ENCODE measurements at regions not wholly inside any gene's neighbourhood (a gene's known extent, or its start where the extent isn't known, plus 50 kb on each side); places are given as distances from the start of the nearest gene placed in this dataset.

DNA sequence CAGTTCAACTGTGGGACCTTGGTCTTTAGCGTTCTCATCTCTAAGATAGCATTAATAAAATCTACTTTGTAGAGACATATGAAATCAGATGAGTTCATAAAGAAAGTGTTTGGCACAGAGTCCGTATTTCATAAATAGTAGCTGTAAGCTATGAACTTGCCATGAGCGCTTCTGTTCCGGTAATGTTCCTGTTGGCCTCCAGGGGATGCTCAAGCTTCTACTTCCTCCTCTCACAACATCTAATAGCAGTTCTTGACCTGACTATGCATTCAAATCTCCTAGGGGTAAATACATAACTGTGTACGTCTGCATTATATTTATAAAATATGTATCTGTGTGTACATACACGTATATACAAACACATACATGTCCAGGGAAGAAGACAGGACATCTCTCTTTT is 288.2 kb upstream of the TMPO start:
- Histone ChIP-seq H3K27me3 (ENCODE audit: low read depth) (no peaks in the 10 kb centered on the region), H3K4me3 (no peak overlapping the region), H3K27ac (replicated peaks) (no peak overlapping the region), H3K4me1 (no peaks in the 10 kb centered on the region), H3K36me3 (no peaks in the 10 kb centered on the region), H3K9me3 (replicated peaks) (no peaks in the 10 kb centered on the region)
- TF ChIP-seq, protein P1, sequence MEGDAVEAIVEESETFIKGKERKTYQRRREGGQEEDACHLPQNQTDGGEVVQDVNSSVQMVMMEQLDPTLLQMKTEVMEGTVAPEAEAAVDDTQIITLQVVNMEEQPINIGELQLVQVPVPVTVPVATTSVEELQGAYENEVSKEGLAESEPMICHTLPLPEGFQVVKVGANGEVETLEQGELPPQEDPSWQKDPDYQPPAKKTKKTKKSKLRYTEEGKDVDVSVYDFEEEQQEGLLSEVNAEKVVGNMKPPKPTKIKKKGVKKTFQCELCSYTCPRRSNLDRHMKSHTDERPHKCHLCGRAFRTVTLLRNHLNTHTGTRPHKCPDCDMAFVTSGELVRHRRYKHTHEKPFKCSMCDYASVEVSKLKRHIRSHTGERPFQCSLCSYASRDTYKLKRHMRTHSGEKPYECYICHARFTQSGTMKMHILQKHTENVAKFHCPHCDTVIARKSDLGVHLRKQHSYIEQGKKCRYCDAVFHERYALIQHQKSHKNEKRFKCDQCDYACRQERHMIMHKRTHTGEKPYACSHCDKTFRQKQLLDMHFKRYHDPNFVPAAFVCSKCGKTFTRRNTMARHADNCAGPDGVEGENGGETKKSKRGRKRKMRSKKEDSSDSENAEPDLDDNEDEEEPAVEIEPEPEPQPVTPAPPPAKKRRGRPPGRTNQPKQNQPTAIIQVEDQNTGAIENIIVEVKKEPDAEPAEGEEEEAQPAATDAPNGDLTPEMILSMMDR (IDR thresholded peaks at IDR 0.05; ENCODE audit: borderline replicate concordance) = no peak
- intact Hi-C loops (cut with micrococcal nuclease) = no loop called here
- no peak for DNase-seq

DNA sequence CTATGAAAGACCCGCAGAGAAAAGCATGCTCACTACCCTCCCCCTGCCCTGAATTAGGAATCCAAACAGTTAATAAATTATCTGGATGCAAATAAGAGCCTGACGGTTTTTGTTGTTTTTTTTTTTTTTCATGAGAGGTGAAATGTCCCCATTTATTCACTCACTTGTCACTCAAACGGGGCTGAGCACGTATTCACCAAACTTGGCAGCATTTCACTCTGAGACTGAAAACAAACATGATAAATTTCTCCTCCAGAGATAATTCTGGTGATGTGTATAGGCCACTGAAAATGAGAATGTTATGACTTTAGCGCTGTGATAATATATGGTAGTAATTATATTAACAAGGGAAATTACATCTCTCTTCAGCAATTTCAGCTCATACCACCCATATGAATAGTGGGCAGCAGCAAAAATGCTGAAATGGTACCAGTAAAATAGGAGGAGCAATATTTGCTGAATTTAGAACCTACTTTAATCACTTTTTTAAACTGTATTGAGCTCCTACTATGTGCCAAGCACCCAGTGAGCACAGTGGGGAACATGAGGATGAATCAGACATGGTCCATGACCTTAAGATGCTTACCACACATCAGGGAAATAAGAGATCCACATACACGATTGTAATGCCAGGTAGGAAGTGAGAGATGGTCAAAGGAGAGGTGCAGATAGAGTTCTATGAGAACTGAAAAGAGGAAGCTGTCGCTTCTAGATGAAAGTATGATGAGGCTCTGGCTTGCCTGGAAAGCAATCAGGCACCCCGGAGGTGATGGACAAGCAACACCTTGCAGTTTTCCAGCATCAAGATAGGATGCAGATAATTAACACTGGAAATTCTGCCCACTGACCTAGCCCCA is 286.5 kb upstream of the TMPO start:
- intact Hi-C loops (cut with micrococcal nuclease) = no loop called here
- no peak for DNase-seq
- Histone ChIP-seq H3K4me1 (no peaks in the 10 kb centered on the region), H3K27me3 (ENCODE audit: low read depth) (no peaks in the 10 kb centered on the region), H3K27ac (replicated peaks) (no peak overlapping the region), H3K36me3 (no peaks in the 10 kb centered on the region), H3K9me3 (replicated peaks) (no peaks in the 10 kb centered on the region), H3K4me3 (no peak overlapping the region)
- TF ChIP-seq, protein P1 (IDR thresholded peaks at IDR 0.05; ENCODE audit: borderline replicate concordance) = no peak

DNA sequence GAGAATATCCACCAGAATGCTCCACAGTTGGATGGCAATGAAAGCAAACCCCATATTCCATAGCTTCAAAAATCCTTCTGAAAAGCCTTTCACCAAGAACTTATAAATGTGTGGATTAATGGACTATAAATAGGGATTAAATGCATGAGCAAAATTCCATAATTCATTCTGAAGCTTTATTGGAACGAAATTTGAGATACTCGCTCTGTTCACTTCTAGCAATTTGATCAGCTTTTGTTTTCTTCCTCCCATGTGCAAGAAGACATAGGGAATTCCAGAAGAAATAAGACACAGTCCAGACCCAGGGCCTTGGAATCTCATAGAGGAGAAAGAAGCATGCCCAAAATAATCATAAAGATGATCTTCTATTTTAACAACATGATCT is 285.9 kb upstream of the TMPO start:
- TF ChIP-seq, protein P1 (IDR thresholded peaks at IDR 0.05; ENCODE audit: borderline replicate concordance) = no peak
- DNase-seq = no peak
- no peaks in the 10 kb centered on the region for H3K9me3 ChIP-seq (replicated peaks)
- H3K27me3 ChIP-seq (ENCODE audit: low read depth) = no peaks in the 10 kb centered on the region
- H3K36me3 ChIP-seq = no peaks in the 10 kb centered on the region
- H3K27ac ChIP-seq (replicated peaks) = no peak overlapping the region
- intact Hi-C loops (cut with micrococcal nuclease) = no loop called here
- no peaks in the 10 kb centered on the region for H3K4me1 ChIP-seq
- no peak overlapping the region for H3K4me3 ChIP-seq

DNA sequence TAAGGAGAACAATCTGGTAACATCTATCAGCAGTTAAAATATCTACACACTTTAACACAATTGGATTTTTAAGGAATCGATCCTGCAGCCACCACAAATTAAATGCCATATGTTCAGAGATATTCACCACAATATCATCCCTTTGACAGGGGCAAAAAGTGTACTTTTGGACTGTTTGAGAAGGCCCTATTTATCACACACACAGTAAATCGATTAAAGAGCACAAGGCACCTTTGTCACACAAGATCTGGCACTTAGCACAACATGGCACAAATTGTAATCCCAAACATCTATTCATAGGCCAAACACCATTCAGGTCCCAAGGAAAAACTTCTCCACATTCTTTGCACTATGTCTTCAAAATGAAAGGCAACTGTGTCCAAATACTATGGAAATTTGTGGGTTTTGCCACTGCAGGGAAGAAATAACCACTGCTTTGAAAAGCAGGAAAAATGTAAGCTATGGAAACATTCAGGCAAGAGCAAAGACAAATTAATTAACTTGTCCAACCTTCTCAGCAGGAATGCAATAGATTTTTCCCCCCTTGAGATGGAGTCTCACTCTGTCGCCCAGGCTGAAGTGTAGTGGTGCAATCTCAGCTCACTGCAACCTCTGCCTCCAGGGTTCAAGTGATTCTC is 282.5 kb upstream of the TMPO start:
- H3K4me1 ChIP-seq = no peaks in the 10 kb centered on the region
- no peaks in the 10 kb centered on the region for H3K36me3 ChIP-seq
- no peak for DNase-seq
- H3K4me3 ChIP-seq = no peak overlapping the region
- peaks cover 7% of the 10 kb centered on the region for H3K9me3 ChIP-seq (replicated peaks)
- TF ChIP-seq, protein P1 (IDR thresholded peaks at IDR 0.05; ENCODE audit: borderline replicate concordance) = no peak
- intact Hi-C loops (cut with micrococcal nuclease) = no loop called here
- no peaks in the 10 kb centered on the region for H3K27me3 ChIP-seq (ENCODE audit: low read depth)
- no peak overlapping the region for H3K27ac ChIP-seq (replicated peaks)

DNA sequence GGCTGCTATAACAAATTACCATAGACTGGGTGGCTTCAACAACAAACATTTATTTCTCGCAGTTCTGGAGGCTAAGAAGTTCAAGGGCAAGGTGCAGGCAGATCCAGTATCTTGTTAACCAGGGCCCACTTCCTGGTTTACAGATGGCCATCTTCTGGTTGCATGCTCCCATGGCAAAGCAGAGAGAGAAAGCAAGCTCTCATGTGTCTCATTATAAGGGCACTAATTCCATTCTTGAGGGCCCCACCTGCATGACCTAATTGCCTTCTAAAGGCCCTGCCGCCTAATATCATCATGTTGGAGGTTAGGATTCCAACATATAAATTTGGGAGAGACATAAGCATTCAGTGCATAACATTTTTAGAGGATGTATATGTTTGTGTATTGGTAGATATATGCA is 280.1 kb upstream of the TMPO start:
- no peak for DNase-seq
- H3K9me3 ChIP-seq (replicated peaks) = peaks cover 7% of the 10 kb centered on the region
- intact Hi-C loops (cut with micrococcal nuclease) = no loop called here
- no peaks in the 10 kb centered on the region for H3K36me3 ChIP-seq
- no peak overlapping the region for H3K4me3 ChIP-seq
- no peaks in the 10 kb centered on the region for H3K27me3 ChIP-seq (ENCODE audit: low read depth)
- TF ChIP-seq, protein P1 (IDR thresholded peaks at IDR 0.05; ENCODE audit: borderline replicate concordance) = no peak
- H3K27ac ChIP-seq (replicated peaks) = no peak overlapping the region
- no peaks in the 10 kb centered on the region for H3K4me1 ChIP-seq

All from left ventricle myocardium inferior (tissue), 1 donor.